Liver (tissue), 7 donors: ENCODE measurements at regions not wholly inside any gene's neighbourhood (a gene's known extent, or its start where the extent isn't known, plus 50 kb on each side); places are given as distances from the start of the nearest gene placed in this dataset.

Experiments used
- DNase-seq: peaks from one replicate; pipeline ENCODE4 v3.0.0-alpha.2; 2017; ENCODE audit warnings: low spot score
- H3K27ac ChIP-seq, 2 donors: one replicate each; pipeline ENCODE4 v1.7.0; 2013; ENCODE audit warnings: inconsistent platforms in 2 of 2, low read length in 2 of 2, control low read depth in 1 of 2, low read depth in 1 of 2, mild to moderate bottlenecking in 1 of 2
- H3K27me3 ChIP-seq, 4 donors: one replicate each; pipeline versions ENCODE4 v1.6.1 to v1.7.0; 2013; ENCODE audit warnings: low read length in 3 of 4, inconsistent platforms in 1 of 4, mild to moderate bottlenecking in 1 of 4, moderate library complexity in 1 of 4; ENCODE audit not compliant: control insufficient read depth in 4 of 4, insufficient read depth in 4 of 4
- H3K36me3 ChIP-seq, 4 donors: one replicate each; pipeline versions ENCODE4 v1.6.1 to v1.7.0; 2013; ENCODE audit warnings: low read length in 3 of 4, mild to moderate bottlenecking in 3 of 4, low read depth in 1 of 4, moderate library complexity in 1 of 4; ENCODE audit not compliant: control insufficient read depth in 4 of 4, insufficient read depth in 3 of 4
- H3K4me1 ChIP-seq, 4 donors: one replicate each; pipeline versions ENCODE4 v1.6.1 to v1.7.0; 2013; ENCODE audit warnings: low read length in 3 of 4, mild to moderate bottlenecking in 3 of 4, moderate library complexity in 1 of 4; ENCODE audit not compliant: control insufficient read depth in 4 of 4, insufficient read depth in 4 of 4
- H3K4me3 ChIP-seq, 3 donors: one replicate each; pipeline versions ENCODE4 v1.6.1 to v1.7.0; 2013; ENCODE audit warnings: low read length in 3 of 3, control low read depth in 1 of 3, low read depth in 1 of 3, mild to moderate bottlenecking in 1 of 3
- H3K9ac ChIP-seq, 2 donors: one replicate each; pipeline ENCODE4 v1.7.0; 2013; ENCODE audit warnings: low read length in 2 of 2, mild to moderate bottlenecking in 2 of 2, moderate library complexity in 2 of 2, control low read depth in 1 of 2, low read depth in 1 of 2
- H3K9me3 ChIP-seq, 4 donors: one replicate each; pipeline versions ENCODE4 v1.6.1 to v1.7.0; 2013; ENCODE audit warnings: low read length in 3 of 4; ENCODE audit not compliant: control insufficient read depth in 4 of 4
- FOXA1 ChIP-seq: IDR thresholded peaks from 2 replicates; pipeline ENCODE4 v1.6.1; 2016; ENCODE audit warnings: antibody characterized with exemption
- FOXA2 ChIP-seq: IDR thresholded peaks from 2 replicates; pipeline ENCODE4 v1.6.1; 2016; ENCODE audit warnings: antibody characterized with exemption
- GABPA ChIP-seq, 2 donors: IDR thresholded peaks in 1 of 2; conservative IDR thresholded peaks in 1 of 2; 2 replicates each; pipeline ENCODE4 v1.6.1; 2016; ENCODE audit warnings: antibody characterized with exemption in 2 of 2, mild to moderate bottlenecking in 1 of 2, moderate library complexity in 1 of 2
- HNF4A ChIP-seq, 2 donors: conservative IDR thresholded peaks; 2 replicates each; pipeline ENCODE4 v1.6.1; 2016; ENCODE audit warnings: antibody characterized with exemption in 2 of 2, mild to moderate bottlenecking in 2 of 2
- JUND ChIP-seq, 2 donors: IDR thresholded peaks; 2 replicates each; pipeline ENCODE4 v1.6.1; 2016; ENCODE audit warnings: antibody characterized with exemption in 2 of 2
- RAD21 ChIP-seq, 2 donors: IDR thresholded peaks; 2 replicates each; pipeline ENCODE4 v1.6.1; 2016; ENCODE audit warnings: antibody characterized with exemption in 2 of 2, mild to moderate bottlenecking in 2 of 2
- RXRA ChIP-seq, 2 donors: IDR thresholded peaks; 2 replicates each; pipeline ENCODE4 v1.6.1; 2017 to 2018; ENCODE audit warnings: antibody characterized with exemption in 2 of 2, mild to moderate bottlenecking in 1 of 2
- SP1 ChIP-seq: IDR thresholded peaks from 2 replicates; pipeline ENCODE4 v1.6.1; 2018; ENCODE audit warnings: antibody characterized with exemption, mild to moderate bottlenecking
- YY1 ChIP-seq: IDR thresholded peaks from 2 replicates; pipeline ENCODE4 v1.6.1; 2016; ENCODE audit warnings: antibody characterized with exemption, mild to moderate bottlenecking
- WGBS: extraction: QIAGEN DNeasy Blood & Tissue Kit; methylation state at CpG from one replicate; pipeline ENCODE4 v1.1.7; 2013; 5-methylcytosine and 5-hydroxymethylcytosine counted together
- TF ChIP-seq, protein P1 (sequence below): IDR thresholded peaks from 2 replicates; pipeline ENCODE4 v1.6.1; 2016; ENCODE audit warnings: antibody characterized with exemption, mild to moderate bottlenecking
- TF ChIP-seq, protein P2 (sequence below): IDR thresholded peaks from 2 replicates; pipeline ENCODE4 v1.6.1; 2016; ENCODE audit warnings: antibody characterized with exemption
- TF ChIP-seq, protein P3 (sequence below): IDR thresholded peaks from 2 replicates; pipeline ENCODE4 v1.6.1; 2016; ENCODE audit warnings: antibody characterized with exemption
- donor health status: healthy.
- donor health status: healthy.
- donor health status: healthy.
- donor health status: healthy.

DNA sequence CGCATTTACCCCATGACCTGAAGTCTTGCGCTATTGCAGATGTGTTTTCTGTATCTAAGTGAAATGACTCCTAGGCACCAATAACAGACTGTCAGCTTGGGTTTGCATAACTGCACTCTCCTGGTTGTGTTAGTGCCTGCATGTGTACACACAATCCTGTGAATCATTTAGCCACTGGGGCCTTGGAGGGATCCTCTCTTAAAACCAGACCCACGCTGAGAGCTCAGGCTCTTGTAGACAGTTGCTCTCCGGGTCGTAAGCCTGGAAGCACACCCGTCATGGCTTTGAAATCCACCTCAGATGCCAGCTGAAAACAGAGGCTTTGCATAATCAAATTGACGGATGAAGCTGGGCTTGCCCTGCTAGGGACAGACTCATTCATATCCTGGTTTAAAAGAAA, 79.2 kb upstream of the RBM19 start:
- H3K27me3 ChIP-seq: no peaks in the 10 kb centered on the region
- no peak overlapping the region for H3K9ac ChIP-seq
- H3K36me3 ChIP-seq: no peaks in the 10 kb centered on the region
- H3K4me1 ChIP-seq: peaks cover 0 to 39% (median 31%) of the 10 kb centered on the region in 4 donors
- H3K9me3 ChIP-seq: no peaks in the 10 kb centered on the region
- no peak overlapping the region for H3K4me3 ChIP-seq
- H3K27ac ChIP-seq: no peak overlapping the region
- no peak for DNase-seq
- peak in 1 of 2 donors; percentile 25 for TF ChIP-seq JUND (IDR thresholded peaks at IDR 0.05)
- peak in 1 of 2 donors; percentile 41 for TF ChIP-seq HNF4A (conservative IDR thresholded peaks at IDR 0.05)
- no peak for TF ChIP-seq FOXA1
- peak in 1 of 2 donors; percentile 31 for TF ChIP-seq RXRA (IDR thresholded peaks at IDR 0.05)
- TF ChIP-seq SP1: no peak
- no peak for TF ChIP-seq RAD21 (IDR thresholded peaks at IDR 0.05)
- TF ChIP-seq, protein P1, sequence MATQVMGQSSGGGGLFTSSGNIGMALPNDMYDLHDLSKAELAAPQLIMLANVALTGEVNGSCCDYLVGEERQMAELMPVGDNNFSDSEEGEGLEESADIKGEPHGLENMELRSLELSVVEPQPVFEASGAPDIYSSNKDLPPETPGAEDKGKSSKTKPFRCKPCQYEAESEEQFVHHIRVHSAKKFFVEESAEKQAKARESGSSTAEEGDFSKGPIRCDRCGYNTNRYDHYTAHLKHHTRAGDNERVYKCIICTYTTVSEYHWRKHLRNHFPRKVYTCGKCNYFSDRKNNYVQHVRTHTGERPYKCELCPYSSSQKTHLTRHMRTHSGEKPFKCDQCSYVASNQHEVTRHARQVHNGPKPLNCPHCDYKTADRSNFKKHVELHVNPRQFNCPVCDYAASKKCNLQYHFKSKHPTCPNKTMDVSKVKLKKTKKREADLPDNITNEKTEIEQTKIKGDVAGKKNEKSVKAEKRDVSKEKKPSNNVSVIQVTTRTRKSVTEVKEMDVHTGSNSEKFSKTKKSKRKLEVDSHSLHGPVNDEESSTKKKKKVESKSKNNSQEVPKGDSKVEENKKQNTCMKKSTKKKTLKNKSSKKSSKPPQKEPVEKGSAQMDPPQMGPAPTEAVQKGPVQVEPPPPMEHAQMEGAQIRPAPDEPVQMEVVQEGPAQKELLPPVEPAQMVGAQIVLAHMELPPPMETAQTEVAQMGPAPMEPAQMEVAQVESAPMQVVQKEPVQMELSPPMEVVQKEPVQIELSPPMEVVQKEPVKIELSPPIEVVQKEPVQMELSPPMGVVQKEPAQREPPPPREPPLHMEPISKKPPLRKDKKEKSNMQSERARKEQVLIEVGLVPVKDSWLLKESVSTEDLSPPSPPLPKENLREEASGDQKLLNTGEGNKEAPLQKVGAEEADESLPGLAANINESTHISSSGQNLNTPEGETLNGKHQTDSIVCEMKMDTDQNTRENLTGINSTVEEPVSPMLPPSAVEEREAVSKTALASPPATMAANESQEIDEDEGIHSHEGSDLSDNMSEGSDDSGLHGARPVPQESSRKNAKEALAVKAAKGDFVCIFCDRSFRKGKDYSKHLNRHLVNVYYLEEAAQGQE: no peak
- TF ChIP-seq, protein P2, sequence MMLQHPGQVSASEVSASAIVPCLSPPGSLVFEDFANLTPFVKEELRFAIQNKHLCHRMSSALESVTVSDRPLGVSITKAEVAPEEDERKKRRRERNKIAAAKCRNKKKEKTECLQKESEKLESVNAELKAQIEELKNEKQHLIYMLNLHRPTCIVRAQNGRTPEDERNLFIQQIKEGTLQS: no peak
- TF ChIP-seq FOXA2: peak; percentile 53
- 24% methylated on average over 7 of the region's 7 CpGs for WGBS

DNA sequence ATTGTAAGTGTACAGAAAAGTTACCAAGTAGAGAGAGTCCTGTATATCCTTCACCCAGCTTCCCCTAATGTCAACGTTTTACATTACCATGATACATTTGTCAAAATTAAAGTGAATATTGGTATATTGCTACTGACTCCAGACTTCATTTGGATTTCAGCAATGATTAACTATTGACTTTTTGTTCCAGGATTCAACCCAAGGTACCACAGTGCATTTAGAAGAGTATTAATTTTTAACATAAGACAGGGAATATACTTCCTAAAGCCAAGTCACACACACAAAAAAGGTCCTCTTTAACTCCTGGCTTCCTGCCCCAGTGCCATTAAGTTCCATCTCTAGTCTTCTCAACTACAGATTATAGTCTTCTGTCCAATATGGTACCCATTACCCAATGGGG, 75.5 kb upstream of the RBM19 start:
- H3K9ac ChIP-seq: no peak overlapping the region
- H3K27me3 ChIP-seq: no peaks in the 10 kb centered on the region
- no peaks in the 10 kb centered on the region for H3K36me3 ChIP-seq
- DNase-seq: no peak
- H3K4me3 ChIP-seq: no peak overlapping the region
- 29% methylated on average over 1 of the region's 1 CpG for WGBS
- TF ChIP-seq YY1 (no peak), SP1 (no peak), GABPA (IDR thresholded peaks at IDR 0.05 in 1 of 2, conservative IDR thresholded peaks at IDR 0.05 in 1 of 2) (no peak), HNF4A (conservative IDR thresholded peaks at IDR 0.05) (peak; percentile 34 to 52), RAD21 (IDR thresholded peaks at IDR 0.05) (no peak), RXRA (IDR thresholded peaks at IDR 0.05) (peak; percentile 11 to 12)
- no peaks in the 10 kb centered on the region for H3K9me3 ChIP-seq
- peaks cover 4 to 58% (median 49%) of the 10 kb centered on the region in 4 donors for H3K4me1 ChIP-seq
- H3K27ac ChIP-seq: peak overlapping the region; percentile 34 to 43

DNA sequence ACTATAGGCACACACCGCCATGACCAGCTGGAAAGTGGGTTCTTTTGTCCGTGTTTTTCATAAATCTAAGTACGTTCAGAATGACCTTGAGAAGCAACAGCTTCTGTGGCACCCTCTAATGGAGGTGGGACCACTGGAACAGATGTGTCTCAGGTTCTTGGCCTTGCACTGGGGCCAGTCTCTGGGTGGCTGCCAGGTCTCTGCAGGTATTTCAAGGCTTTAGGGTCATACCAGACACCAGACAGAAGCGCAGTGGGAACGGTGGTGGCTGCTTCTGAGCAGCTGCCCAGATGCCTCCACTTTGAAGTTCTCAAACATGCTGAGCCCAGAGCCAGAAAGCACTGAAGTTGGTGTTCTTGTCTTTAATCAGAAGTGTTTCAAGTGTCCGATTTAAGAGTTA, 75.0 kb upstream of the RBM19 start:
- DNase-seq: no peak
- Histone ChIP-seq H3K27ac (peak overlapping the region; percentile 34 to 43), H3K9ac (no peak overlapping the region), H3K27me3 (no peaks in the 10 kb centered on the region), H3K4me3 (no peak overlapping the region), H3K36me3 (no peaks in the 10 kb centered on the region), H3K4me1 (peaks cover 4 to 58% (median 49%) of the 10 kb centered on the region in 4 donors), H3K9me3 (no peaks in the 10 kb centered on the region)
- no peak for TF ChIP-seq FOXA1
- TF ChIP-seq, protein P1: no peak
- TF ChIP-seq SP1: no peak
- no peak for TF ChIP-seq GABPA (IDR thresholded peaks at IDR 0.05 in 1 of 2, conservative IDR thresholded peaks at IDR 0.05 in 1 of 2)
- TF ChIP-seq, protein P3, sequence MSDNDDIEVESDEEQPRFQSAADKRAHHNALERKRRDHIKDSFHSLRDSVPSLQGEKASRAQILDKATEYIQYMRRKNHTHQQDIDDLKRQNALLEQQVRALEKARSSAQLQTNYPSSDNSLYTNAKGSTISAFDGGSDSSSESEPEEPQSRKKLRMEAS: no peak
- TF ChIP-seq JUND (IDR thresholded peaks at IDR 0.05): no peak
- TF ChIP-seq HNF4A (conservative IDR thresholded peaks at IDR 0.05): no peak
- 63% methylated on average over 6 of the region's 6 CpGs for WGBS
